ENCODE measurements at regions not wholly inside any gene's neighbourhood (a gene's known extent, or its start where the extent isn't known, plus 50 kb on each side); places are given as distances from the start of the nearest gene placed in this dataset.
A peak's percentile ranks its signal among the peaks of the same experiment; 100 is the strongest.
"Not testable (repeated sequence)": the region's sequence is repeated elsewhere in the genome, so short reads cannot be mapped to it uniquely, and the experiment has no call there.

- Histone ChIP-seq H3K4me2 (ENCODE audit: low read depth, low read length, poor library complexity, severe bottlenecking) (no peak overlapping the region), H2AFZ (ENCODE audit: low read length) (no peak overlapping the region), H3K9me2 (replicated peaks; ENCODE audit: insufficient read depth, low read length) (no peaks in the 10 kb centered on the region), H3K4me1 (ENCODE audit: low read length) (no peaks in the 10 kb centered on the region), H3K27me3 (ENCODE audit: low read length) (no peaks in the 10 kb centered on the region), H3K36me3 (ENCODE audit: insufficient read depth, low read length) (no peaks in the 10 kb centered on the region), H3K9ac (ENCODE audit: low read length) (no peak overlapping the region), H3K4me3 (ENCODE audit: low read length) (no peak overlapping the region), H3K9me3 (ENCODE audit: low read length) (peaks cover 30% of the 10 kb centered on the region), H3K79me2 (ENCODE audit: low read length) (no peaks in the 10 kb centered on the region), H4K20me1 (ENCODE audit: insufficient read depth, low read depth, low read length) (no peaks in the 10 kb centered on the region), H3K27ac (ENCODE audit: low read length) (no peak overlapping the region)
- no peak for DNase-seq
Observed at GRCh38 chr4:160709026-160709425, 1454.8 kb downstream of the FSTL5 start.

- no peak overlapping the region for H3K9ac ChIP-seq (ENCODE audit: low read length)
- DNase-seq = no peak
- H3K4me3 ChIP-seq (ENCODE audit: low read length) = no peak overlapping the region
- H3K9me3 ChIP-seq (ENCODE audit: low read length) = peaks cover 30% of the 10 kb centered on the region
- no peak overlapping the region for H3K27ac ChIP-seq (ENCODE audit: low read length)
- H4K20me1 ChIP-seq (ENCODE audit: insufficient read depth, low read depth, low read length) = no peaks in the 10 kb centered on the region
- H3K79me2 ChIP-seq (ENCODE audit: low read length) = no peaks in the 10 kb centered on the region
- H3K4me2 ChIP-seq (ENCODE audit: low read depth, low read length, poor library complexity, severe bottlenecking) = no peak overlapping the region
- no peaks in the 10 kb centered on the region for H3K27me3 ChIP-seq (ENCODE audit: low read length)
- no peaks in the 10 kb centered on the region for H3K4me1 ChIP-seq (ENCODE audit: low read length)
- no peaks in the 10 kb centered on the region for H3K9me2 ChIP-seq (replicated peaks; ENCODE audit: insufficient read depth, low read length)
- H2AFZ ChIP-seq (ENCODE audit: low read length) = no peak overlapping the region
- H3K36me3 ChIP-seq (ENCODE audit: insufficient read depth, low read length) = no peaks in the 10 kb centered on the region
Observed at GRCh38 chr4:160709546-160709945, 1454.3 kb downstream of the FSTL5 start.

GRCh38 chr4:160716551-160716950 is 1447.2 kb downstream of the FSTL5 start:
- Histone ChIP-seq H4K20me1 (ENCODE audit: insufficient read depth, low read depth, low read length) (no peaks in the 10 kb centered on the region), H3K9me3 (ENCODE audit: low read length) (peaks cover 39% of the 10 kb centered on the region), H3K9me2 (replicated peaks; ENCODE audit: insufficient read depth, low read length) (no peaks in the 10 kb centered on the region), H3K36me3 (ENCODE audit: insufficient read depth, low read length) (no peaks in the 10 kb centered on the region), H3K27ac (ENCODE audit: low read length) (no peak overlapping the region), H3K27me3 (ENCODE audit: low read length) (no peaks in the 10 kb centered on the region), H3K4me2 (ENCODE audit: low read depth, low read length, poor library complexity, severe bottlenecking) (no peak overlapping the region), H2AFZ (ENCODE audit: low read length) (no peak overlapping the region), H3K4me3 (ENCODE audit: low read length) (peak overlapping the region; percentile 18; the same call in 1 of the 2 replicates), H3K79me2 (ENCODE audit: low read length) (no peaks in the 10 kb centered on the region), H3K9ac (ENCODE audit: low read length) (no peak overlapping the region), H3K4me1 (ENCODE audit: low read length) (no peaks in the 10 kb centered on the region)
- no peak for DNase-seq

- DNase-seq = no peak
- H3K4me2 ChIP-seq (ENCODE audit: low read depth, low read length, poor library complexity, severe bottlenecking) = no peak overlapping the region
- no peak overlapping the region for H2AFZ ChIP-seq (ENCODE audit: low read length)
- H3K4me1 ChIP-seq (ENCODE audit: low read length) = no peaks in the 10 kb centered on the region
- no peaks in the 10 kb centered on the region for H4K20me1 ChIP-seq (ENCODE audit: insufficient read depth, low read depth, low read length)
- no peaks in the 10 kb centered on the region for H3K27me3 ChIP-seq (ENCODE audit: low read length)
- H3K9me2 ChIP-seq (replicated peaks; ENCODE audit: insufficient read depth, low read length) = no peaks in the 10 kb centered on the region
- no peaks in the 10 kb centered on the region for H3K79me2 ChIP-seq (ENCODE audit: low read length)
- H3K4me3 ChIP-seq (ENCODE audit: low read length) = no peak overlapping the region
- H3K9me3 ChIP-seq (ENCODE audit: low read length) = peaks cover 41% of the 10 kb centered on the region
- H3K36me3 ChIP-seq (ENCODE audit: insufficient read depth, low read length) = no peaks in the 10 kb centered on the region
- no peak overlapping the region for H3K27ac ChIP-seq (ENCODE audit: low read length)
- H3K9ac ChIP-seq (ENCODE audit: low read length) = no peak overlapping the region
Observed at GRCh38 chr4:160717848-160718247, 1446.0 kb downstream of the FSTL5 start.

- H2AFZ ChIP-seq (ENCODE audit: low read length) = no peak overlapping the region
- H3K79me2 ChIP-seq (ENCODE audit: low read length) = no peaks in the 10 kb centered on the region
- no peaks in the 10 kb centered on the region for H3K36me3 ChIP-seq (ENCODE audit: insufficient read depth, low read length)
- no peaks in the 10 kb centered on the region for H3K27me3 ChIP-seq (ENCODE audit: low read length)
- H3K9me2 ChIP-seq (replicated peaks; ENCODE audit: insufficient read depth, low read length) = no peaks in the 10 kb centered on the region
- H3K9ac ChIP-seq (ENCODE audit: low read length) = no peak overlapping the region
- no peak overlapping the region for H3K4me2 ChIP-seq (ENCODE audit: low read depth, low read length, poor library complexity, severe bottlenecking)
- H3K27ac ChIP-seq (ENCODE audit: low read length) = no peak overlapping the region
- H3K9me3 ChIP-seq (ENCODE audit: low read length) = peaks cover 40% of the 10 kb centered on the region
- no peak for DNase-seq
- H4K20me1 ChIP-seq (ENCODE audit: insufficient read depth, low read depth, low read length) = no peaks in the 10 kb centered on the region
- no peak overlapping the region for H3K4me3 ChIP-seq (ENCODE audit: low read length)
- H3K4me1 ChIP-seq (ENCODE audit: low read length) = no peaks in the 10 kb centered on the region
Observed at GRCh38 chr4:160724063-160724462, 1439.7 kb downstream of the FSTL5 start.

GRCh38 chr4:160745126-160745525 is 1418.7 kb downstream of the FSTL5 start:
- H3K79me2 ChIP-seq (ENCODE audit: low read length) = no peaks in the 10 kb centered on the region
- H3K27ac ChIP-seq (ENCODE audit: low read length) = no peak overlapping the region
- no peak for DNase-seq
- H3K4me1 ChIP-seq (ENCODE audit: low read length) = no peaks in the 10 kb centered on the region
- H3K9ac ChIP-seq (ENCODE audit: low read length) = no peak overlapping the region
- H3K36me3 ChIP-seq (ENCODE audit: insufficient read depth, low read length) = no peaks in the 10 kb centered on the region
- H3K4me2 ChIP-seq (ENCODE audit: low read depth, low read length, poor library complexity, severe bottlenecking) = no peak overlapping the region
- peaks cover 26% of the 10 kb centered on the region for H3K9me3 ChIP-seq (ENCODE audit: low read length)
- H4K20me1 ChIP-seq (ENCODE audit: insufficient read depth, low read depth, low read length) = no peaks in the 10 kb centered on the region
- H2AFZ ChIP-seq (ENCODE audit: low read length) = no peak overlapping the region
- H3K4me3 ChIP-seq (ENCODE audit: low read length) = no peak overlapping the region
- no peaks in the 10 kb centered on the region for H3K27me3 ChIP-seq (ENCODE audit: low read length)
- H3K9me2 ChIP-seq (replicated peaks; ENCODE audit: insufficient read depth, low read length) = no peaks in the 10 kb centered on the region

GRCh38 chr4:160746585-160746984 is 1417.2 kb downstream of the FSTL5 start:
- not testable (repeated sequence) for H3K36me3 ChIP-seq (ENCODE audit: insufficient read depth, low read length); H3K4me3 ChIP-seq (ENCODE audit: low read length); H3K4me2 ChIP-seq (ENCODE audit: low read depth, low read length, poor library complexity, severe bottlenecking); H3K79me2 ChIP-seq (ENCODE audit: low read length); H4K20me1 ChIP-seq (ENCODE audit: insufficient read depth, low read depth, low read length); H3K9ac ChIP-seq (ENCODE audit: low read length); H2AFZ ChIP-seq (ENCODE audit: low read length); H3K9me2 ChIP-seq (replicated peaks; ENCODE audit: insufficient read depth, low read length); H3K27ac ChIP-seq (ENCODE audit: low read length); H3K4me1 ChIP-seq (ENCODE audit: low read length); H3K27me3 ChIP-seq (ENCODE audit: low read length); DNase-seq
- H3K9me3 ChIP-seq (ENCODE audit: low read length) = peaks cover 19% of the 10 kb centered on the region

GRCh38 chr4:160772668-160773067 is 1391.1 kb downstream of the FSTL5 start:
- no peak overlapping the region for H3K9ac ChIP-seq (ENCODE audit: low read length)
- H3K36me3 ChIP-seq (ENCODE audit: insufficient read depth, low read length) = no peaks in the 10 kb centered on the region
- DNase-seq = no peak
- H3K9me3 ChIP-seq (ENCODE audit: low read length) = peaks cover 49% of the 10 kb centered on the region
- no peaks in the 10 kb centered on the region for H4K20me1 ChIP-seq (ENCODE audit: insufficient read depth, low read depth, low read length)
- no peaks in the 10 kb centered on the region for H3K4me1 ChIP-seq (ENCODE audit: low read length)
- no peaks in the 10 kb centered on the region for H3K27me3 ChIP-seq (ENCODE audit: low read length)
- H2AFZ ChIP-seq (ENCODE audit: low read length) = no peak overlapping the region
- H3K4me3 ChIP-seq (ENCODE audit: low read length) = no peak overlapping the region
- H3K9me2 ChIP-seq (replicated peaks; ENCODE audit: insufficient read depth, low read length) = no peaks in the 10 kb centered on the region
- H3K79me2 ChIP-seq (ENCODE audit: low read length) = no peaks in the 10 kb centered on the region
- no peak overlapping the region for H3K27ac ChIP-seq (ENCODE audit: low read length)
- no peak overlapping the region for H3K4me2 ChIP-seq (ENCODE audit: low read depth, low read length, poor library complexity, severe bottlenecking)

- no peaks in the 10 kb centered on the region for H3K79me2 ChIP-seq (ENCODE audit: low read length)
- no peaks in the 10 kb centered on the region for H4K20me1 ChIP-seq (ENCODE audit: insufficient read depth, low read depth, low read length)
- H3K36me3 ChIP-seq (ENCODE audit: insufficient read depth, low read length) = no peaks in the 10 kb centered on the region
- H3K9me3 ChIP-seq (ENCODE audit: low read length) = peaks cover 62% of the 10 kb centered on the region
- no peak overlapping the region for H3K27ac ChIP-seq (ENCODE audit: low read length)
- no peaks in the 10 kb centered on the region for H3K9me2 ChIP-seq (replicated peaks; ENCODE audit: insufficient read depth, low read length)
- H3K4me2 ChIP-seq (ENCODE audit: low read depth, low read length, poor library complexity, severe bottlenecking) = no peak overlapping the region
- no peak for DNase-seq
- H3K4me1 ChIP-seq (ENCODE audit: low read length) = no peaks in the 10 kb centered on the region
- no peaks in the 10 kb centered on the region for H3K27me3 ChIP-seq (ENCODE audit: low read length)
- no peak overlapping the region for H3K9ac ChIP-seq (ENCODE audit: low read length)
- no peak overlapping the region for H2AFZ ChIP-seq (ENCODE audit: low read length)
- H3K4me3 ChIP-seq (ENCODE audit: low read length) = no peak overlapping the region
Observed at GRCh38 chr4:160795216-160795615, 1368.6 kb downstream of the FSTL5 start.

Data from Karpas-422 (cell line).